NT2/D1 (cell line): ENCODE measurements at regions not wholly inside any gene's neighbourhood (a gene's known extent, or its start where the extent isn't known, plus 50 kb on each side); places are given as distances from the start of the nearest gene placed in this dataset.
A peak's percentile ranks its signal among the peaks of the same experiment; 100 is the strongest.

ENCODE experiments used
- DNase-seq: peaks from one replicate; pipeline ENCODE4 v3.0.0-alpha.2; 2011; ENCODE audit warnings: low read depth, low spot score
- H3K27me3 ChIP-seq: 2 replicates; pipeline ENCODE4 v1.6.0; 2011; ENCODE audit warnings: mild to moderate bottlenecking; ENCODE audit not compliant: insufficient read length, insufficient read depth
- H3K36me3 ChIP-seq: 2 replicates; pipeline ENCODE4 v1.6.1; 2011; ENCODE audit warnings: mild to moderate bottlenecking, low read length, mixed read lengths; ENCODE audit not compliant: insufficient read depth, insufficient read length
- H3K4me1 ChIP-seq: 2 replicates; pipeline ENCODE4 v1.5.1; 2011; ENCODE audit not compliant: insufficient read depth, insufficient read length
- H3K4me3 ChIP-seq: 2 replicates; pipeline ENCODE4 v1.5.1; 2011; ENCODE audit warnings: low read depth; ENCODE audit not compliant: insufficient read length
- H3K9ac ChIP-seq: 2 replicates; pipeline ENCODE4 v1.6.0; 2011; ENCODE audit warnings: low read depth; ENCODE audit not compliant: insufficient read length
- H3K9me3 ChIP-seq: 2 replicates; pipeline ENCODE4 v1.5.1; 2011; ENCODE audit warnings: mild to moderate bottlenecking, low read length; ENCODE audit not compliant: insufficient read depth
- SUZ12 ChIP-seq: IDR thresholded peaks from 2 replicates; pipeline ENCODE4 v1.6.1; 2011; ENCODE audit not compliant: insufficient read length, insufficient read depth; ENCODE audit errors: extremely low read depth
- YY1 ChIP-seq: IDR thresholded peaks from 2 replicates; pipeline ENCODE4 v1.6.1; 2011; ENCODE audit not compliant: insufficient read length, insufficient read depth
- ZNF274 ChIP-seq: IDR thresholded peaks from 2 replicates; pipeline ENCODE4 v1.6.1; 2011; ENCODE audit warnings: mild to moderate bottlenecking, low read depth, low read length

DNA sequence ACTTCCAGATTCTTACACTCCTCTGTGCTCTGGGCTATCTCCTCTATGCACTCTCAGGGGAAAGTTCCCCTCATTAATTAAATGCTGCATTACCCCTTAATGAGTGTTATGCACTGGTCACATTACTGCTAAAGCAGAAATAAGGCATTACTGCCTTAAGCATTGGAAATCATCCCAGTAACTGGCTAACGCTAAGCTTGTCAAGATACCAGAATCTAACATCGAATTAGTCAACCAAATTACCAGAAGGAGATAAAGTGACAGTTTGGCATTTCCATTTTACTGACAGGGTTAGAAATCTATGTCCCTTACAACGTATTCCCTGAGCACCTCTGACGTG is 69.5 kb upstream of the FAM169A start:
- no peaks in the 10 kb centered on the region for H3K36me3 ChIP-seq
- H3K4me1 ChIP-seq, result no peaks in the 10 kb centered on the region
- no peak overlapping the region for H3K9ac ChIP-seq
- TF ChIP-seq YY1 (no peak), SUZ12 (no peak), ZNF274 (no peak)
- no peaks in the 10 kb centered on the region for H3K9me3 ChIP-seq
- no peak overlapping the region for H3K4me3 ChIP-seq
- H3K27me3 ChIP-seq, result no peaks in the 10 kb centered on the region
- DNase-seq, result no peak

DNA sequence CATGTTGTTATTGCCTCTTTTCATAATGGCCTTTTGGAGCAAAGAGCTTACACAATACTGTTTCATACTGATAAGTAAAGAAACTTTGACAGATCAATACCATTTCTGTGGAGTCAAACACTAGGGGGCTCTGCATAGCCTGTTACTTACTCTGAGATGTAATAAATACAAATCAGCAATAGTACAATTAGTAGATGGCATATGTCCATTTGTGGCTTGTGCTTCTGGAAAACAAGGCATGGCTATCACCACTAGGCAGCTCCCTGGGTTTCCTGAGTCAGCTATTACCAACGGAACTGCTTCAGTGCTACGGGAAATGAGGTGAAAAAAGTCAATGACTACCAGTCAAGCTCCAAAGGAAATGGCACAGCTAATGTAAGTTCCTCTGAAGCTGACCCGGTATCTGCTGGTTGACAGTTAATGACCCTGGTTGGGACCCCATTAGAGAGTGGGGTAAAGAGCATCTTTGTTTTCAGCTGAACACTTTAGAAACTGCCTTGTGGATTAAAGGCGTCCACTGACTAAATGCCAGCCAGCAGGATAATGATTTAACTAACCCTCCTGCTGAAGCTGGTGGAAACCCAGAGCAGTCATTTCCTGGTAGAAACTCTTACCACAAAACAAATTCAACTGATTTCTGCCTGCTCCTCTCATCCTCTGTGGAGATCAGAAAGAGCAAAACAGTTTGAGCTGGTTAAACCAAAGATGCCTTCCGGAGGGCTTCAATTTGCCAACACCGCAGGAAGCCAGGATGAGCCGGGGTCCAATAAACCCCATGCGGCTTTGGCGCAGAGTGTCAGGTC is 69.0 kb upstream of the FAM169A start:
- Histone ChIP-seq H3K4me1 (no peaks in the 10 kb centered on the region), H3K4me3 (no peak overlapping the region), H3K27me3 (no peaks in the 10 kb centered on the region), H3K9me3 (no peaks in the 10 kb centered on the region), H3K9ac (no peak overlapping the region), H3K36me3 (no peaks in the 10 kb centered on the region)
- TF ChIP-seq SUZ12, result no peak
- no peak for TF ChIP-seq YY1
- no peak for TF ChIP-seq ZNF274
- DNase-seq, result no peak

DNA sequence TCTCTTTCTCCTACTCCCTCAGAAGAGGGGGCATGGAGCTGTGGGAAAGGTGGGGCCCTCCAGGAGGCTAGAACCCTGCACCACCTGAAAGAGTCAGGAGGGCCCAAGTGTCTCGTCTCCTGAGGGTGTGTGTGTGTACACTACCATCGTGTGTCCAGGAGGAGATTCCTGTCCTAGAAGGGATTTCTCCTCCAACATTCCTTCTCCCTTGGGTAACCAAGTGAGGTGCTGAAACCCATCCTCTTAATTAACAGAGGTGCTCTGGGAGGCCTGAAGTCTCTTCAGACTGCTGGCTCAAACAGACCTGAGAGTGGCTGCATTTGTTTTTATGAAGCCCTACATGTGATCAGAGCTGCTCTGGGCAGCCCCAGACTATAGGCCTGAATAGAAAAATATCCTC is 61.1 kb upstream of the FAM169A start:
- no peaks in the 10 kb centered on the region for H3K9me3 ChIP-seq

DNA sequence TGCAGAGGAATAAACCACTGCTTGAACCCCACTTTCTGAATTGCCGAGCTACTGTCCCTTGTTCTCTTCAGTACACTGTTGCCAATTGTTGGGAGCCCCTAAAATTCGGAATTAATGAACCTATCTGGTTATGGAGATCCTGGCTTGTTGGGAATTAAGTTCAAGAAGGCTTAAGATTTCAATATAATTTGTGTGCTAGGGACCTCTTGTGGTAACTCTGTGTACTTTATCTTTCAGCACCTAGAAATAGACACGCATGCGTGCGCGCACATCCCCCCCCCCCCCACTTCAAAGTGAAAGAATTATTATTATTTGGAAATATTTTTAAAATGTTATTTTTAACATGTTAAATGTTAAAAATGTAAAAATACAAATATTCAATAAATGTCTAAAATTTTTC is 53.3 kb upstream of the FAM169A start:
- TF ChIP-seq YY1 (no peak), ZNF274 (no peak), SUZ12 (no peak)
- Histone ChIP-seq H3K4me3 (no peak overlapping the region), H3K4me1 (no peaks in the 10 kb centered on the region), H3K27me3 (no peaks in the 10 kb centered on the region), H3K36me3 (no peaks in the 10 kb centered on the region), H3K9me3 (no peaks in the 10 kb centered on the region), H3K9ac (no peak overlapping the region)
- peak; percentile 11 for DNase-seq

More for the DNA sequence above, 61.1 kb upstream of the FAM169A start:
- no peak overlapping the region for H3K9ac ChIP-seq
- H3K36me3 ChIP-seq, result no peaks in the 10 kb centered on the region
- H3K4me1 ChIP-seq, result no peaks in the 10 kb centered on the region
- TF ChIP-seq YY1 (no peak), ZNF274 (no peak), SUZ12 (no peak)
- no peak overlapping the region for H3K4me3 ChIP-seq
- no peak for DNase-seq
- H3K27me3 ChIP-seq, result no peaks in the 10 kb centered on the region

DNA sequence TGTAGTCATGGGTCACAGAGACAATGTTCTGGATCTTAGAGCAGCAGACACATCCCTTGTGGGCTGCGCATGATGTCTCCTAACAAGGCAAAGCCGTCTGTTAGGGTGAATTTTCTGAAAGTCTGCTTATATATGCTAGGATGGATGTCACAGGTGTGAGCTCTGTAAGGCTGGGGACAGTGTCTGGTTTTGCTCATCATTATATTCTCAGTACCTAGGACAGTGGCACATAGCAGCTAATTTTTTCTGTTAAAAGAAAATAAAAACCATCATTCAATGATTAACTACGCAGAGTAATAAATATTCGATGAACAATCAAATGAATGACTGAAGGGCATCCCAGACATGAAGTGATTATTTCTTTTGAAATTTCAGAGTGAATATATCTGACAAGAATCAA is 52.9 kb upstream of the FAM169A start:
- DNase-seq, result no peak
- Histone ChIP-seq H3K4me3 (no peak overlapping the region), H3K27me3 (no peaks in the 10 kb centered on the region), H3K9me3 (no peaks in the 10 kb centered on the region), H3K36me3 (no peaks in the 10 kb centered on the region), H3K4me1 (no peaks in the 10 kb centered on the region), H3K9ac (no peak overlapping the region)
- no peak for TF ChIP-seq SUZ12

DNA sequence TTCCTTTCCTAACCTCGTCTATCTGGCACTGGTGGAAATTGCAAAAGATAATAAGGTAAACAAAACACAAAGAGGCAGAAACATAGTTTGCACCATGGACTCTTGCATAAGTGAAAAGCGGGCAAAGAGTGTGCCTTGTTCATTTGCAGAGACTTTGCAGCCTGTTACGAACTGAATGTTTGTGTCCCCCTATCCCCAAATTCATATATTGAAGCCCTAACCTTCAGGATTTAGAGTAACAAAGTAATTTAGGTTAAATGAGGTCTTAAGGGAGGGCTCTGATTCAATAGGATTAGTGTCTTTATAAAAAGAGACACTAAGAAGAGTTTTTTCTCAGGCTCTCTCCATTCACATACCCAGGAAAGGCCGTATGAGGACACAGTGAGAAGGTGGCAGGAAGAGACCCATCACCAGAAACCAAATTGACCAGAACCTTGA is 52.1 kb upstream of the FAM169A start:
- H3K4me1 ChIP-seq, result no peaks in the 10 kb centered on the region
- TF ChIP-seq YY1 (no peak), ZNF274 (no peak), SUZ12 (no peak)
- no peaks in the 10 kb centered on the region for H3K36me3 ChIP-seq
- no peak for DNase-seq
- H3K4me3 ChIP-seq, result no peak overlapping the region
- H3K27me3 ChIP-seq, result no peaks in the 10 kb centered on the region
- H3K9me3 ChIP-seq, result no peaks in the 10 kb centered on the region
- H3K9ac ChIP-seq, result no peak overlapping the region

DNA sequence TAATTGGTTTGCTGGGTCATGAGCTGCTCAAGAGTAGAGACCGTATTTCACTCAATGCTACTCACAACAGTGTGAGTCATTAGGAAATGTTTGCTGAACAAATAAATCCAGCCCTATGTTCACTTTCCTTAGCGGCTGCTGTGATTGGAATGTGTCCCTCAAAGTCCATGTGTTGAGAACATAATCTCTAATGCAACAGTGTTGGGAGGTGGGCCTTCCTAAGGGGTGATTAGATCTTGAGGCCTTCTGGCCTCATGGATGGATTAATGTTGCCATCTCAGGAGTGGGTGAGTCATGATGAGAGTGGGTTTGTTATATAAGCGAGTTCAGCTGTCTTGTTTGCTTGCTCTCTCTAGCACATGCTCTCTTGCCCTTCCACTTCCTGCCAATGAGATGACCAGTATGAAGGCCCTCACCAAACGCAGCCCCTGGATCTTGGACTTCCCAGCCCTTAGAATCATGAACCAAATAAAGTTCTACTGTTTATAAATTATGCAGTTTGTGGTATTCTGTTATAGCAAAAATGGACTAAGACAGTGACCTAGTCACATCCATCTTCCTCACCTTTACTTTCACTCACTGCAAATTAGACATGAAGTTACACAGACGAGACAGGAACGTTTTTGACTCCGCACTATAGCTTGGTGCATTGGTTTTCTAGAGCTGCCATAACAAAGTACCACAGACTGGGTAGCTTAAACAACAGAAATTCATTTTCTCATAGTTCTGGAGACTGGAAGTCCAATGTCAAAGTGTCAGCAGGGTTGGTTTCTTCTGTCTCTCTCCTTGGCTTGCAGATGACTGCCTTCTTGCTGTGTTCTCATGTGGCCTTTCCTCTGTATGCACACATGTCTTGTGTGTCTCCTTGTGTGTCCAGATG is 50.9 kb upstream of the FAM169A start:
- Histone ChIP-seq H3K4me3 (no peak overlapping the region), H3K9me3 (no peaks in the 10 kb centered on the region), H3K4me1 (no peaks in the 10 kb centered on the region), H3K9ac (no peak overlapping the region), H3K27me3 (no peaks in the 10 kb centered on the region), H3K36me3 (no peaks in the 10 kb centered on the region)
- no peak for DNase-seq
- TF ChIP-seq SUZ12, result no peak
- TF ChIP-seq YY1, result no peak
